Astrocyte (in vitro differentiated cells and primary cell): ENCODE measurements at regions not wholly inside any gene's neighbourhood (a gene's known extent, or its start where the extent isn't known, plus 50 kb on each side); places are given as distances from the start of the nearest gene placed in this dataset.

Experiments used
- DNase-seq: peaks from one replicate; pipeline ENCODE4 v3.0.0-alpha.2; 2010; ENCODE audit warnings: low read depth
- FAIRE-seq: peaks from 2 replicates; lab custom pipeline; 2011; peaks lifted over from hg19 to GRCh38; lab: Jason Lieb, UNC
- H2AFZ ChIP-seq: 2 replicates; pipeline ENCODE4 v1.6.0; 2012; ENCODE audit warnings: low read depth, low read length, inconsistent platforms
- H3K27ac ChIP-seq: 2 replicates; pipeline ENCODE4 v1.5.1; 2011; ENCODE audit warnings: low read depth, low read length, inconsistent platforms
- H3K27me3 ChIP-seq: 2 replicates; pipeline ENCODE4 v1.6.0; 2011; ENCODE audit warnings: low read length, inconsistent platforms; ENCODE audit not compliant: insufficient read depth
- H3K36me3 ChIP-seq: 2 replicates; pipeline ENCODE4 v1.5.1; 2011; ENCODE audit warnings: low read length, inconsistent platforms; ENCODE audit not compliant: insufficient read depth
- H3K4me1 ChIP-seq: 2 replicates; pipeline ENCODE4 v1.5.1; 2011; ENCODE audit warnings: low read length, inconsistent platforms; ENCODE audit not compliant: insufficient read depth
- H3K4me2 ChIP-seq: 2 replicates; pipeline ENCODE4 v1.6.0; 2012; ENCODE audit warnings: low read length, inconsistent platforms
- H3K4me3 ChIP-seq: 2 replicates; pipeline ENCODE4 v1.5.1; 2011; ENCODE audit warnings: low read depth, mild to moderate bottlenecking, low read length, inconsistent platforms; ENCODE audit not compliant: insufficient read depth
- H3K79me2 ChIP-seq: 2 replicates; pipeline ENCODE4 v1.6.0; 2012; ENCODE audit warnings: mild to moderate bottlenecking, low read length, inconsistent platforms; ENCODE audit not compliant: insufficient read depth
- H3K9ac ChIP-seq: 2 replicates; pipeline ENCODE4 v1.6.0; 2012; ENCODE audit warnings: mild to moderate bottlenecking, low read length, inconsistent platforms
- H3K9me3 ChIP-seq: 2 replicates; pipeline ENCODE4 v1.5.1; 2012; ENCODE audit warnings: low read depth, mild to moderate bottlenecking, low read length, inconsistent platforms; ENCODE audit not compliant: insufficient read depth
- H4K20me1 ChIP-seq: 2 replicates; pipeline ENCODE4 v1.6.0; 2012; ENCODE audit warnings: low read length, inconsistent platforms; ENCODE audit not compliant: insufficient read depth
- H3K27ac Mint-ChIP-seq: one replicate; pipeline ENCODE4 v1.8.0; 2021; ENCODE audit warnings: mild to moderate bottlenecking, mixed read lengths; ENCODE audit not compliant: unreplicated experiment
- H3K27me3 Mint-ChIP-seq: one replicate; pipeline ENCODE4 v1.8.0; 2021; ENCODE audit warnings: low read depth, mixed read lengths; ENCODE audit not compliant: unreplicated experiment
- H3K36me3 Mint-ChIP-seq: one replicate; pipeline ENCODE4 v1.8.0; 2021; ENCODE audit warnings: low read depth, mixed read lengths; ENCODE audit not compliant: unreplicated experiment
- H3K4me1 Mint-ChIP-seq: one replicate; pipeline ENCODE4 v1.8.0; 2021; ENCODE audit warnings: low read depth, mixed read lengths; ENCODE audit not compliant: unreplicated experiment
- H3K4me3 Mint-ChIP-seq: one replicate; pipeline ENCODE4 v1.8.0; 2021; ENCODE audit warnings: mild to moderate bottlenecking, moderate library complexity, mixed read lengths; ENCODE audit not compliant: unreplicated experiment
- H3K9me3 Mint-ChIP-seq: one replicate; pipeline ENCODE4 v1.8.0; 2021; ENCODE audit warnings: mild to moderate bottlenecking, mixed read lengths; ENCODE audit not compliant: unreplicated experiment
- CTCF ChIP-seq: IDR thresholded peaks from 2 replicates; pipeline ENCODE4 v1.5.1; 2011; ENCODE audit warnings: low read depth, mild to moderate bottlenecking, inconsistent platforms, low read length, moderate library complexity; ENCODE audit not compliant: insufficient read depth
- EZH2 ChIP-seq: IDR thresholded peaks from 2 replicates; pipeline ENCODE4 v1.6.1; 2012; ENCODE audit warnings: mild to moderate bottlenecking, low read length, inconsistent platforms; ENCODE audit not compliant: insufficient read depth

GRCh38 chr3:76938962-76939361 lies 100.9 kb upstream of the ROBO2 start:
- Mint-ChIP-seq H3K9me3 (no peaks in the 10 kb centered on the region), H3K27ac (no peak overlapping the region), H3K4me1 (peaks cover 17% of the 10 kb centered on the region), H3K4me3 (no peak overlapping the region), H3K36me3 (no peaks in the 10 kb centered on the region), H3K27me3 (no peaks in the 10 kb centered on the region)
- H3K9me3 ChIP-seq, result no peaks in the 10 kb centered on the region
- no peak overlapping the region for H3K4me3 ChIP-seq
- TF ChIP-seq EZH2 (no peak), CTCF (no peak)
- no peaks in the 10 kb centered on the region for H3K79me2 ChIP-seq
- H4K20me1 ChIP-seq, result no peaks in the 10 kb centered on the region
- H2AFZ ChIP-seq, result no peak overlapping the region
- H3K36me3 ChIP-seq, result no peaks in the 10 kb centered on the region
- H3K27ac ChIP-seq, result no peak overlapping the region
- H3K9ac ChIP-seq, result no peak overlapping the region
- no peak overlapping the region for H3K4me2 ChIP-seq
- DNase-seq (no peak), FAIRE-seq (no peak)
- H3K27me3 ChIP-seq, result no peaks in the 10 kb centered on the region
- peaks cover 5% of the 10 kb centered on the region for H3K4me1 ChIP-seq

- Histone ChIP-seq H3K4me3 (no peak overlapping the region), H4K20me1 (no peaks in the 10 kb centered on the region), H3K9ac (no peak overlapping the region), H3K36me3 (no peaks in the 10 kb centered on the region), H3K27me3 (no peaks in the 10 kb centered on the region), H3K4me2 (no peak overlapping the region), H3K9me3 (no peaks in the 10 kb centered on the region), H3K27ac (no peak overlapping the region), H3K4me1 (peaks cover 5% of the 10 kb centered on the region), H2AFZ (no peak overlapping the region), H3K79me2 (no peaks in the 10 kb centered on the region)
- H3K36me3 Mint-ChIP-seq, result no peaks in the 10 kb centered on the region
- FAIRE-seq (no peak), DNase-seq (no peak)
- H3K4me3 Mint-ChIP-seq, result no peak overlapping the region
- no peak for TF ChIP-seq CTCF
- TF ChIP-seq EZH2, result no peak
- peaks cover 17% of the 10 kb centered on the region for H3K4me1 Mint-ChIP-seq
- H3K27ac Mint-ChIP-seq, result no peak overlapping the region
- H3K27me3 Mint-ChIP-seq, result no peaks in the 10 kb centered on the region
- no peaks in the 10 kb centered on the region for H3K9me3 Mint-ChIP-seq
Observed at GRCh38 chr3:76940181-76940770, 99.6 kb upstream of the ROBO2 start.

- H3K27me3 Mint-ChIP-seq, result no peaks in the 10 kb centered on the region
Observed at GRCh38 chr3:76941376-76941775, 98.5 kb upstream of the ROBO2 start.

More at GRCh38 chr3:76941376-76941775, 98.5 kb upstream of the ROBO2 start:
- Mint-ChIP-seq H3K36me3 (no peaks in the 10 kb centered on the region), H3K4me1 (peaks cover 17% of the 10 kb centered on the region), H3K4me3 (no peak overlapping the region), H3K9me3 (peaks cover 3% of the 10 kb centered on the region), H3K27ac (no peak overlapping the region)
- Histone ChIP-seq H3K9ac (no peak overlapping the region), H3K27ac (no peak overlapping the region), H3K27me3 (no peaks in the 10 kb centered on the region), H4K20me1 (no peaks in the 10 kb centered on the region), H3K36me3 (no peaks in the 10 kb centered on the region), H2AFZ (no peak overlapping the region), H3K9me3 (no peaks in the 10 kb centered on the region), H3K79me2 (no peaks in the 10 kb centered on the region), H3K4me1 (peaks cover 5% of the 10 kb centered on the region), H3K4me2 (no peak overlapping the region), H3K4me3 (no peak overlapping the region)
- DNase-seq (no peak), FAIRE-seq (no peak)
- no peak for TF ChIP-seq CTCF
- TF ChIP-seq EZH2, result no peak
